SK-N-MC (cell line): ENCODE measurements at regions not wholly inside any gene's neighbourhood (a gene's known extent, or its start where the extent isn't known, plus 50 kb on each side); places are given as distances from the start of the nearest gene placed in this dataset.

Experiments used
- EZH2 ChIP-seq: fragments of 200-600 bp; sonication (generic); IDR thresholded peaks from one replicate; pipeline ENCODE4 v1.6.1; 2017; ENCODE audit warnings: antibody characterized with exemption
- FOXP2 ChIP-seq: optimal IDR thresholded peaks from 2 replicates; pipeline ENCODE3; 2011; ENCODE audit warnings: mild to moderate bottlenecking, moderate library complexity; ENCODE audit not compliant: insufficient read depth; ENCODE audit errors: extremely low read length, control extremely low read depth
- POLR2AphosphoS5 ChIP-seq: IDR thresholded peaks from 2 replicates; pipeline ENCODE4 v1.6.1; 2012; ENCODE audit warnings: mild to moderate bottlenecking, low read depth, low read length, borderline replicate concordance

GRCh38 chr3:107910713-107911259, 180.0 kb downstream of the CD47 start:
- TF ChIP-seq EZH2 (no peak), POLR2AphosphoS5 (no peak), FOXP2 (no peak)
